Activated CD8-positive, alpha-beta memory T cell treated with anti-CD3 and anti-CD28 coated beads, Interleukin-2, amount 50 U/mL, for 1 hour (primary cell): ENCODE measurements at regions not wholly inside any gene's neighbourhood (a gene's known extent, or its start where the extent isn't known, plus 50 kb on each side); places are given as distances from the start of the nearest gene placed in this dataset.
"Not testable (repeated sequence)": the region's sequence is repeated elsewhere in the genome, so short reads cannot be mapped to it uniquely, and the experiment has no call there.

Source experiments
- DNase-seq: peaks from one replicate; pipeline ENCODE4 v3.0.0-alpha.2; 2020; ENCODE audit errors: extremely low read depth

DNA sequence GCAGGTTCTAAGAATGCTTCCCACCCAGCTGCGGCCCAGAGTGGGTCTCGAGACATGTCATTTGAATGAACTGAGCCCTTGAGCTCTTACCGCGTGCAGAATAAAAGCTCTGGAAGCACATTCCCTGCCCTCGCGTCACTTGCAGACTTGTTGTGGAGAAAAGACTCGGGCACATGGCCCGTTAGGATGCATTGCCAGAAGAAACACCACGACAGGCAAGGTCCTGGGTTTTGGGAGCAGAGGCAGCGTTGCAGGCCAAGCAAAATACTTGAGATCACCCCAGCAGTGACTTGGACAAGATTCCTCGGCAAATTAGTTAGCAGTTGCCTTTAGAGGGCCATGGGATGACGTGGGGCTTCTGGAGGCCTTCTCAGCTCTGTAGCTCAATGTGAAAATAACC lies 170.8 kb upstream of the MSX2 start:
- no peak for DNase-seq

DNA sequence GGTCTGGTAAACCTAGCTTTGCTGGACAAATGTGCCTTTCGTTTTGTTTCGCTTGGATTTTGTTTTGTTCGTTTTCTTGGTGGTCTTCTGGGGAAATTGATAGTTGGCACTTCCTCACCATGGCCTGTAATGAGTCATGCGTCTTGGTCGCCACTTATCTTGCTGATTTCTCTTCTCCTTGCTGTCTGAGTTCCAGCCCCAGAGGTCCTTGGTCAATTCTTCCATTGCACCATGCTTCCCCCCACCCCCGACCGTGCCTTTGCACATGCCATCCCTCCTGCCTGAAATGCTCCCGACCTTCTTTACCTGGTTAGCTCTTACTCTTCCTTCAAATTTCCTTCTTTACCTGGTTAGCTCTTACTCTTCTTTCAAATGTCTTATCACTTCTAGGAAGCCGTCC lies 168.7 kb upstream of the MSX2 start:
- DNase-seq = no peak

DNA sequence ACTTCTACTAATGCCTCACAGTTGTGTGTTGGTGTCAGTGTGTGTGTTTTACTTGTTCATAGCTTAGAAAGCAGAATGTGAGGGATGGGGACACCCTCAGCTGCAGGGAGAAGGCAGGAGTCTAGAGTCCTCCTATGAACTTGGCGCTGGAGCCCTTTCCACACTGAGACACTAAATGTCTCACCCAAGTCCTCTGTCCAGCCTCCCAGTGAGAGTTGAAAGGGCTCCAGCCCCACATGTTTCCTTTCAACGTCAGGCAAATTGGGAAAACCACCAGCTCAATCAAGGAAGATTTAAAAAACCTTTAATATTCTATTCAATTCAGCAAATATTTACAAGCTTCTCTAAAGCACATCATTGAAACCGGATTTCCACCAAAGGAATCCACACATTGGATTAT lies 167.6 kb upstream of the MSX2 start:
- no peak for DNase-seq

DNA sequence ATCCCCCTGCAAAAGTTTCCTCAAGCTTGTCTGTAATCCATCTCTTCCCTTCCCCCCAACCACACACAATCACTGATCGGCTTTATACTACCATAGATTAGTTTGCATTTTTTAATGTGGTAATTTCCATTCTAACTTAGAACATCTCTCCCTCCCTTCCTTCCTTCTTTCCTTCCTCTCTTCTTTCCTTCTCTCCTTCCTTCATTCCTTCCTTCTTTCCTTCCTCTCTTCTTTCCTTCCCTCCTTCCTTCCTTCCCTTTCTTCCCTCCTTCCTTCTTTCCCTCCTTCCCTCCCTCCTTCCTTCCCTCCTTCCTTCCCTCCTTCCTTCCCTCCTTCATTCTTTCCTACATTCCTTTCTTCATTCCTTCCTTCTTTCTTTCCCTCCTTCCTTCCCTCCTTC lies 166.2 kb upstream of the MSX2 start:
- no peak for DNase-seq

DNA sequence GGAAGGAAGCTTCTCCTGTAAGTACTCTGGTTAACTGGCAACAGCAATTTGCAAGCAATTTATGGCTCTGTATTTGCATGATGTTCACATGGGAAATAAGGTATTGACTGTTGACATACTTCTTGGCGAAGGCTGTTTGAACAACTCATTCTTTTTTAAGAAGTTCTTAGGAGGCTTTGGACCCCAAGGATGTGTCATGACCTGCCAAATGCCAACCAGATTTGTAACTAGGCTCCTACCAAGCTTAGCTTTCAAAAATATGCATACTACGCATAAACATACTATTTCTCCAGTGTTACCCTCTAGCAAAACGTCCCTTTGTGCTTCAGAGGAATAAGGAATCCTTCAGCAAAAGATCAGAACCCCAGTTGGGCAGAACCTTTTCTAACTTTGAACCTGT lies 165.2 kb upstream of the MSX2 start:
- DNase-seq = no peak

DNA sequence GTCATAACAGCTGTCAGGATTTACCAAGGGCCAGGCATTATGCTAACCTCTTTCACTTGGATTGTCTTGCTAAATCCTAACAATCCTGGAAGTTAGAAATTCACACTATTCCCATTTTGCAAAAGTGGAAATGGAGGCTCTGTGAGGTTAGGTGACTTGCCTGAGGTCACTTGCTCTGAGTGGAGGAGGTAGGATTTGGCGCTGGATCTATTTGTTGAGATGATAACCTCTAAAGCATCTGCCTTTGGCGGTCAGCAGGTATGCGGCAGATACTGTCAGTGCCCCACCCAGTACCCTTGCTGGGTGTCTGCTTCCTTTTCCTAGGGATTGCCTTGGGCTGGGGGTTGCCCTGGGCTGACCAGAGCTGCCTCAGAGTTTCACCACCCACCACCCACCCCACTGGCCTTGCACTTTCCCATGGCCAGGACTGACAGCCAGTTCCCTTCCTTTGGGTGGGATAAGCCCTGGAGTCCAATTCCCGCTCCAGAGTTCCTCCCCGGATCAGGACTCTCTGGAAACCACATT lies 164.8 kb upstream of the MSX2 start:
- no peak for DNase-seq

DNA sequence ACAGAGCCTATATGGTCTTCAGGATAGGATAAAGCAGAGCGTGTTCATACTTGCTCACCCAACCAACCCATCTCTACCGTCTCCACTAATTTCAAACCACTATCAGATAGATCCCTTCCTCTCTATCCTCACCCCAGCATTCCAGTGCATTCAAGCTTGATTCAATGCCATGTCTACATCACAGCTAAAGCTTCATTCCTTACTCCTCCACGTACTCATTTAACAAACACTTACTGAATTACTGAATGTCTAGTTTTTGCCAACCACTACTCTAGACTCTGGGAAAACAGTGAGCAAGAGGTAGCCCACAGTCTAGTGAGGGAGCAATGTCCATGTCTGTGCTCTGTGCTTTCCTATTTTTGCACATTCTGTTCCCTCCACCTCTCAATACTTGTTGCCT lies 163.5 kb upstream of the MSX2 start:
- no peak for DNase-seq

DNA sequence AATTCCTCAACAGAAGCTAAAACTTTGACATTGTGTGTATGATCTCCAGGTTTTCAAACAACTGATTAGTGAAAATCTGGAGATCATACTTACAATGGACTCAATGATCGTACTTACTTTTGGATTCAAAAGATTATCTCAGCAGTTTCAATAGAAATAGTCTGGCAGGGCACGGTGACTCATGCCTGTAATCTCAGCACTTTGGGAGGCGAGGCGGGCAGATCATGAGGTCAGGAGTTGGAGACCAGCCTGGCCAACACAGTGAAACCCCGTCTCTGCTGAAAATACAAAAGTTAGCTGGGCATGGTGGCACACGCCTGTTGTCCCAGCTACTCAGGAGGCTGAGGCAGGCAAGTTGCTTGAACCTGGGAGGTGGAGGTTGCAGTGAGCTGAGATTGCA lies 161.3 kb upstream of the MSX2 start:
- DNase-seq = not testable (repeated sequence)

DNA sequence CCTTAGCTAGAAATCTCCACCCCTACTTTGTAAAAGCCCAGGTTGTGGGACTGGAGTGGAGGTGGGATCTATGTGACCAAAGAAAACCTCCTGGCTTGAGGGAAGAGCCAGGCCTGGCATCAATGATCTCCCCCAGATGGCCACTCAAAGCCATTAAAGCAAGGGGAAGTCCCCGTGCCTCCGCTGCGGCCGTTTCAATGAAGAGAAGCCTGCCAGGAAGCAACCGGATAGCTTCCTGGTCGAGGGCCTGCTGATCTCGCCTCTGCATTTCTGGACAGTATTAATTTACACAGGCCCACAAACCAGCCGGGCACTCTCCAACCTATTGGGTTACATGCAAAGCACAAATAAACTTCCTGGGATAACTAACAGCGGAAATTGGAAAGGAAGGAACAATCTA lies 160.5 kb upstream of the MSX2 start:
- no peak for DNase-seq

DNA sequence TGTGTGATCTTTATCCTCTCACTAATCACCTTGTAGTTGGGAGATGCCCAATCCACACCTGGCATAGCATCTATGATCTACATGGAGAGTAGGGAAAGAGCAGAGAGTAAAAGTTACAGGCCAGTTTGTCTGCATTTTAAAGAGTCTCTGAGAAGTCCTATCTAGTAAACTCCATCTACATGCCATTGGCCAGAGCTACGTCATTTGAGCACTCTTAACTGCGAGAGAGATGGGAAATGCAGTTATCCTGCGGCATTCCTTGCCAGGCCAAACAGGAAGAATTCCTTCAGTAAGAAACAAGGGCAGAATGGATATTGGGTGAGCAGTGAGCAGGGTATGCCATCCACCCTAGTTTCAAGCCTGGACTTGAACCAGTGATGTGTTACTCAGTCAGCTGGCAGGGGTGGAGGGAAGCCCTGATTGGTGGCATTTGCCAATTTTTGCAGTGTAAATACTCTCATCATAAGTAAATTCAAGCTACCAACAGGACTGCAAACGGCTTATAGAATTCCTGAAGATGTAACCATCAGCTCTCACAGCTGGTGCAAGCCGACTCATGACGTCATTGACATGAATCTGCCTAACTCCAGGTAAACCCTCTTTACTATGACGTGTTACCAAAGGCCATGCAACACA lies 156.8 kb upstream of the MSX2 start:
- no peak for DNase-seq

DNA sequence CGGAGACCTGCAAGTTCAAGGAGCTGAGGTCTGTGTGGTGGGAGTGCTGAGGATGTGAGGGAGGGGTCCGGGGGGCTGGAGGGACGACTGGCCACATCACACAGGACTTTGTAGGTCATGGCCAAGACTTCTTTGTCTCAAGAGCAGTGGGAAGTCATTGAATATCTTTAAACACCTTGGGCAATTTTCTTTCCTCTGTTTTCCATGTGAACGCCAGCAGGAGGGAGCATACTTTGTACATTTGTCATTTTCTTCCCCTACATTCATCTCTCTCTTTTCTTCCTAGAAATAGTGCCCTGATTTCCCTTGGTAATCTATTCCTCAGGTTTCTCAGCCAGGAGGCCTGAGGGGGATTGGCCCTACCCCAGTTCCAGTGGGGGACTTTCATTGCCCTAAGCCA lies 153.7 kb upstream of the MSX2 start:
- no peak for DNase-seq

DNA sequence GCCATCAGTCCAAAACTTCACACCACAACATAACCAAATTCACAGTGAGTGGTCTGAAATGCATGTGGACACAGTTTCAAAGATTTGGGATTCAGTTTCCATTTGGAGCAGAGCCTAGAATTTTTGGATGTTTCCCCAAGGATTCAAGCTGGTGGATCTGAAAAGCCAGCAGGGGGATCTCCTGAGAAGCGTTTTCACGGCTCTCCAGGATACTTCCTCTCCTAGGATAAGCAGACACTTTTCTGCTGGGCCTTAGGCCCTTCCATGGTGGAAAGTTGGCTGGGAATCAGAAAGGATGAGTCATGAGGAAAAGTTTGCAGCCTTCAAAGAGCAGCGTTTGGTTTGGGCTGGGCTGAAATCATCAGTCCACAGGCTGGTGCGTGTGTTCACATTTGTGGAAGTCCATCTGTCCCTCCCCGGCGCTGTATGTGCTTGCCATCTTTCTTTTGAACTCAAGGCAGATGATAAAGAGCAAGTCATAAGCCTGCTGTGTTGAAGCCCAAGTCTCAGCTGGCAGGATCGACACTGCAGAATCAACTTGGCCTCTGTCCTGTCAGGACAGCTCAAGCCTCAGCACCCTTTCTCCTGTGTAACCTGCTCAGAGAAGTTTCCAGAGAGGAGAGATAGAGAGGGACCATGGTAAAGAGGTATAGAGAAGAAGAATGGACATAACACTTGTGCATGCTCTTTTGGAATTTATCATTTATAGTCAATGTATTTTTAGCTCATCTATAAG lies 152.6 kb upstream of the MSX2 start:
- no peak for DNase-seq

DNA sequence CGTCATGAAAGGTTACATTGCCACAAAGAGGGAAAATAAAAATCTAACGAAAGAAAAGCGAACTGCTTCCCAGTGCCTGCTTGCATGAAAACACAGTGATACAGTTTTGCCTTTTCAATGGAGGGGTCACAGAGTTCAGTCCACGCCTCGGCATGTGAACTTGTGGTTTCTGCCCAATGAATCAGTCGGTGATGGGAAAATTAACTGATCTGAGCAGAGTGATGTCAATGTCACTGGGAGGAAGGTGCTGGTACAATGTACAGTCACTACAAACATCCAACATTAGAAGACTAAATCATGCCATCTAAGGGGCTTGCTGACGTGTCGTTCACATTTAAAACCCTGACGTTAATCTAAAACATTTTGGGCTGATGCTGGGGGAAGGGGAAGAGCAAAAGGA lies 151.8 kb upstream of the MSX2 start:
- no peak for DNase-seq

DNA sequence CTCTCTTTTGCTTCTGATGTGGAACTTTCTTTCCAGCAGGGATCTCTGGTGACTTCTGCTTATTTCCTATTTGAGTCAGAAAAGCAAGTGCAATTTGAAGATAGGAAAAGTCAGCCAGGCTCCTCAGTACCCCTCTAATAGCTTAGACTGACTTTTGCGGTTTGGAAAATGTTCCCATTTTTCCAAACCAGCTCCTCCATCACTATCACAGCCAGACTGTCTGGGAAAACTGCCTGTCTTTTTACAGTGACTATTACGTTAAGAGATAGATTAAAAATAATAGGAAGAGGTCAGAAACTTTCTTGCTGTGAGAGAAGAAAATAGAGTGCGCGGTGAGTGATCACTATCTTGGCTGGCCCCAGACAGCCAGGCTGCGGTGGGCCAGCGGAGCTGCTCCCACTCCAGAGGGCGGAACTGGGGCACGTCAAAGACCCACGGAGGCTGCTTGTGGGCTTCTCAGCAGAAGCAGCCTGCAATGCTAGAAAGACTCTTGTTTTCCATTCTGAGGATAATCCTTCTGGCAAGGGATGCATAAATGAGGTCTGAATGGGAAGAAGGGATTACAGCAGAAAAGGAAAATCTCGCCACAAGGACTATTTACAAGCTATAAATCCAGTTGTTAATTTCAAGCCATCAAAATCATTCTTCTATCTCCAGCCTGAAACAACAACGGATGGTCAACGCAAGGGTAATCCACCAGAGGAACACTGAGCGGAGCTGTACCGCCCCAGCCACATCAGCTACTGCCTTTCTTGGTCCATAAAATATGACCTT lies 151.0 kb upstream of the MSX2 start:
- DNase-seq = no peak

DNA sequence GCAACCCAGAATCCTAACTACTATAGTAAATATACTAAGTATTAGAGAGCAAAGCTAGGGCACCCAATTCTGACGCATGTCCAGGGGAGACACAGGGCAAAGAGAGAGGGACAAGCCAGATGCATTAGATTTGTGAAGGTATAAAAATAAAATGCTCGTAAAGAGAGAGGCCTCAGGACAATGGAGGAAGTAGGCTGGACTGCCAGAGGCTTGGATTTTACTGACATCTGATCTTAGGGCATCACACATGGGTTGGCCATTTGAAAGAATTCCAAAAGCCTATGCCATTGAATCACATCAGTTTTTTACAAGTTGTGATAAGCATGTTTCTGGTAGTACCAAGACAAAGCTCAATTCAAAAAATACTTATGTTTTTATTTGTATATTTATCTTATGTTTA lies 149.3 kb upstream of the MSX2 start:
- no peak for DNase-seq

DNA sequence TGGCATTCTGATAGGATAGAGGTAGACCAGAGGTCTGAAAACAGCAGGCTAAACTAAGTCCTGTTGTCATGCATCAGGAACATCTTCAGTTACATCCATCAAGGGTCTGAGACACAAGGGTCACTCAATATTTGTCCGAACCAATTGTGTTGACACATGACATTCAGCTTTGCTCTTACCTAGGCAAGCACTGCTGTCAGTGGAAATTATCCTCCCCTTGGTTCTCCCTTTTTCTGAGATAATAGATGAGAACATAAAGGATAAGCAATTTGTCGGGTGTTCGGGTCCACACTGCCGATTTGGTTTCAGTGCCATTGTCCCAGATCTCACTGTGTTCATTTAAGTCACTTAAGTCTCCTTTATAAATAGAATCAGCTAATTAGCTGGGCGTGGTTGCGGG lies 148.3 kb upstream of the MSX2 start:
- DNase-seq = no peak

DNA sequence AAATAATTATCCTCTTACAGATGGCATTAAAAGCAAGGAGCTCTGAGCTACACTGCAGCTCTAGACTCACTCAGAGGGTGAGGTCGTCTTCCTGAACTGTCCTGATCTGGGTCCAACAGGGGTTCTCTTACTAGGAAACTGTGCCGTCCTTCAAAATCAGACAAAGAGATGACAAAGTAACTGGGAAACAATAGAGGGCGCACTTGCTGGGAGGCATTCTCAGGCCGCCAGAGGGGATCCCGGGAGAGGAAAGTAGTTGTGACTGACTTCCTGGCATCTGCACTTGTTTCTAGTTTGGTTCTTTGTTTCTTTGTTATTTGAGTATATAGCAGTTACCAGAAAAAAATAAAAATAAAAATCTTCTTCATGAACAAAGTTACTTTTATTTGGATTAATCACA lies 142.9 kb upstream of the MSX2 start:
- DNase-seq = no peak

DNA sequence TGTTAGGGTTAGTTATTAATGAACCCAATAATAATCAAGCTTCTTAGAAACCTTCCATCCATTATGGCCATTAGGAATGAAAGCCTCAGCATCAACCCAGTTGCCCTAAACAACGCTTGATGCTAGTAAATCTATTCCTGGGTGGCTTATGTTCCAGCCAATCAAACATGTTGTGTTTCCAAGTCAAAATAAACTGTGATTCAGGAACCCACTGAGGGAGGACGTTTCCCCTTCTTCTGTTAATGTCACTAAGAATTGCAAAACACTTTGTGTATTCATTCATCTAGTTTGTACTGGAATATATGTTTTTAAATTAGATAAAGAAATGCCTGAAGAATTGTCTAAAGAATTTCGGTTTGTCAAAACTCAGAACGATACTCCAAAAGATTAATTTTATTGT lies 142.5 kb upstream of the MSX2 start:
- no peak for DNase-seq

DNA sequence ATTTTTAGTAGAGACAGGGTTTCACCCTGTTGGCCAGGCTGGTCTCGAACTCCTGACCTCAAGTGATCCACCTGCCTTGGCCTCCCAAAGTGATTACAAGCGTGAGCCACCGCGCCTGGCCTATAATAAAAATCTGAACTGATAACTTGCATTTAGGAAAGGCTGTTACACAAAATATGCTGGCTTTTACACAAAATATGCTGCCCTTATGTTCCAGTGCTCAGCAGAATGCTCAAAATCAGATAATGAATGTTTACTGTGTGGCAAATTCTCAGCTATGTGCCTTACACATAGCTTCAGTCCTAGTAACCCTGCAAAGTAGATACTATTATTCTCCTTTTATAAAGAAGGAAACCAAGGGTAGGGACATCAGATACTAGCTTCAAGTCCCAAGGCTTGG lies 141.3 kb upstream of the MSX2 start:
- no peak for DNase-seq

DNA sequence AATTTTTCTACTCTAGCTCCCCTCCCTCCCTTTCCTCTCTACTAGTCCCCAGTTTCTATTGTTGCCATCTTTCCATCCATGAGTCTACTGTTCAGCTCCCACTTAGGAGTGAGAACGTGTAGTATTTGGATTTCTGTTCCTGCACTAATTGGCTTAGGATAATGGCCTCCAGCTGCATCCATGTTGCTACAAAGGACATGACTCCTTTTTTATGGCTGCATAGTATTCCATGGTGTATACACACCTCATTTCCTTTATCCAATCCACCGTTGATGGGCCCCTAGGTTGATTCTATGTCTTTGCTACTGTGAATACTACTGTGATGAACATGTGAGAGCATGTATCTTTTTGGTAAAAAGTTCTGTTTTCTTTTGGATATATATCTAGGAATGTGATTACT lies 138.9 kb upstream of the MSX2 start:
- DNase-seq = no peak

DNA sequence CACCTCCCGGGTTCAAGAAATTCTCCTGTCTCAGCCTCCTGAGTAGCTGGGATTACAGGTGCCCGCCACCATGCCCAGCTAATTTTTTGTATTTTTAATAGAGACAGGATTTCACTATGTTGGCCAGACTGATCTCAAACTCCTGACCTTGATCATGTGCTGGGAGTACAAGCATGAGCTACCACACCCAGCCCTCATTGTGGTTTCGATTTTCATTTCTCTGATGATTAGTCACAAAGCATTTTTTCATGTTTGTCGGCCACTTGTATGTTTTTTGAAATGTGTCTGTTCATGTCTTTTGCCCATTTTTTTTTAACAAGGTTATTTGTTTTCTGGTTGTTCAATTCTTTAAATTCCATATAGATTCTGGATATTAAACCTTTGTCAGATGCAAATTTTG lies 138.2 kb upstream of the MSX2 start:
- DNase-seq = not testable (repeated sequence)

DNA sequence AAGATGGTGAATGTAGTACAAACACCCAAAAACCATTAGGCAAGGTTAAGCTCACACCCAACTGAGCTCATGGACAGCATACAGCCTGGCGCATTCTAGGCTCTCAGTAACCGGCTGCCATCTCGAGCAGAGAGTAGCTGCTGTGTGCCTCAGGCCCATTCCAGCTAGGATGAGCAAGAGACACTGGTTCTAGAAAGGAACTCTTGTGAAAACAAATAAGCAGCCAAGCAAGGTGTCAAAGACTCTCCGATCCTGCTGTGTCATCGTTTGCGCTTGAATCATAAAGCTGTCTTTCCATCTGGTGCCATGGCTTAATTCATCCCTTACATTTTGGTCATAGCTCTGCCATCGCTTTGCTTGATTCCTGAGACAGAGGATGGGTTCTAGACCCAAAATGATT lies 135.4 kb upstream of the MSX2 start:
- no peak for DNase-seq

DNA sequence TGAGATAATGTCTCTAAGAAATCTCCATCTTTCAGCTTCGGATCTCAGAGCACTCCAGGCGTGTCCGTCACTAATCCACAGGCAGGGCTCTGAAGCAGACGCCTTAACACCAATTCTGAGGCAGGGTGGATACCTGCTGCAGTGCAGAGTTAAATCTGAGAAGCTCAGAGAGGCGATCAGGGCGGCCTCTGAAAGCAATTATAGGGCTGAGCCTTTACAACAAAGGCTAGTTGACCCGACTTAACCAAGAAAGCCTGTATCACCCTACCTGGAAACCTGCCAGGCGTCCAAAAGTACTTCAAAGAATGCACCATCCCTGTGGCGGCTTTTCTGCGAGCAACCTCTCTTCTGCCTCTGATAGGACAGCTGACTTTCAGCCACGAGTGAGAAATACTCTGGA lies 134.8 kb upstream of the MSX2 start:
- no peak for DNase-seq
